Spleen (tissue), 11 donors: ENCODE measurements at regions not wholly inside any gene's neighbourhood (a gene's known extent, or its start where the extent isn't known, plus 50 kb on each side); places are given as distances from the start of the nearest gene placed in this dataset.

Experiments
- DNase-seq: peaks from one replicate; pipeline ENCODE4 v3.0.0-alpha.2; 2020
- H3K27ac ChIP-seq, 8 donors: fragments of 200-600 bp; sonication (generic) in 7 of 8; 1 replicate in 4 of 8; 2 replicates in 4 of 8; pipeline versions ENCODE4 v1.5.0 to v1.8.0; 2016 to 2021; ENCODE audit warnings: inconsistent platforms in 4 of 8, mild to moderate bottlenecking in 4 of 8, moderate library complexity in 1 of 8
- H3K27me3 ChIP-seq, 7 donors: fragments of 200-600 bp; sonication (generic) in 6 of 7; replicated peaks in 1 of 7; 1 replicate in 4 of 7; 2 replicates in 3 of 7; pipeline versions ENCODE4 v1.5.0 to v1.8.0; 2016 to 2021; ENCODE audit warnings: inconsistent platforms in 3 of 7, mild to moderate bottlenecking in 1 of 7
- H3K36me3 ChIP-seq, 6 donors: fragments of 200-600 bp; sonication (generic) in 5 of 6; 1 replicate in 4 of 6; 2 replicates in 2 of 6; pipeline versions ENCODE4 v1.5.0 to v1.8.0; 2016 to 2021; ENCODE audit warnings: inconsistent platforms in 2 of 6
- H3K4me1 ChIP-seq, 6 donors: fragments of 200-600 bp; sonication (generic) in 5 of 6; 1 replicate in 3 of 6; 2 replicates in 3 of 6; pipeline versions ENCODE4 v1.5.0 to v1.8.0; 2016 to 2021; ENCODE audit warnings: inconsistent platforms in 3 of 6
- H3K4me3 ChIP-seq, 8 donors: fragments of 200-600 bp; sonication (generic) in 7 of 8; 1 replicate in 4 of 8; 2 replicates in 4 of 8; pipeline versions ENCODE4 v1.5.0 to v1.8.0; 2016 to 2021; ENCODE audit warnings: inconsistent platforms in 4 of 8, mild to moderate bottlenecking in 4 of 8, moderate library complexity in 2 of 8
- H3K9me3 ChIP-seq, 8 donors: fragments of 200-600 bp; sonication (generic) in 7 of 8; 1 replicate in 4 of 8; 2 replicates in 4 of 8; pipeline versions ENCODE4 v1.5.0 to v1.8.0; 2016 to 2021; ENCODE audit warnings: inconsistent platforms in 4 of 8
- CTCF ChIP-seq, 11 experiments: fragments of 200-600 bp in 7 of 11; fragments of 450-650 bp in 4 of 11; sonication (generic) in 4 of 11; IDR thresholded peaks in 8 of 11; conservative IDR thresholded peaks in 3 of 11; 1 replicate in 7 of 11; 2 replicates in 4 of 11; pipeline versions ENCODE4 v1.4.0 to v1.8.0; 2016 to 2021; ENCODE audit warnings: antibody characterized with exemption in 11 of 11, inconsistent platforms in 4 of 11, mild to moderate bottlenecking in 1 of 11
- POLR2A ChIP-seq, 3 donors: fragments of 450-650 bp; IDR thresholded peaks; one replicate each; pipeline ENCODE4 v1.5.1; 2017; ENCODE audit warnings: antibody characterized with exemption in 3 of 3, mild to moderate bottlenecking in 1 of 3
- POLR2AphosphoS5 ChIP-seq, 3 donors: sonication (generic); formaldehyde crosslinking; IDR thresholded peaks; one replicate each; pipeline ENCODE4 v1.5.1; 2017; ENCODE audit warnings: antibody characterized with exemption in 3 of 3
- WGBS, 5 donors: extraction: QIAGEN DNeasy Blood & Tissue Kit in 3 of 5; methylation state at CpG; one replicate each; pipeline versions ENCODE4 v1.1.5 to v1.1.7; 2013 to 2018; 5-methylcytosine and 5-hydroxymethylcytosine counted together
- intact Hi-C: fragments of 100-400 bp; cut with DNase I; formaldehyde crosslinking; loops from one replicate; pipeline ENCODE4 v1.15.0; 2023; ENCODE audit warnings: low total_unique reads
- donor health status: healthy with polysubstance abuse.
- donor health status: DM: no; HTN: no; CAD: no; lungs with moderate emphysema.
- donor health status: DM: no; HTN: no; CAD: no.
- donor health status: Bipolar disorder and iron deficiency.
- donor health status: healthy.
- donor health status: DM: no; HTN: no; CAD: no.
- donor health status: DM: yes; HTN: yes; CAD: no.

- H3K4me1 ChIP-seq, result peaks cover 0 to 4% (median 0%) of the 10 kb centered on the region in 6 donors
- TF ChIP-seq CTCF (IDR thresholded peaks at IDR 0.05 in 8 of 11, conservative IDR thresholded peaks at IDR 0.05 in 3 of 11), result peak; percentile 31 to 78 (median 65)
- no peak for TF ChIP-seq POLR2A (IDR thresholded peaks at IDR 0.05)
- TF ChIP-seq POLR2AphosphoS5 (IDR thresholded peaks at IDR 0.05), result no peak
- no peak overlapping the region for H3K27ac ChIP-seq
- no peaks in the 10 kb centered on the region for H3K27me3 ChIP-seq
- no peak overlapping the region for H3K4me3 ChIP-seq
- intact Hi-C loops, result loop anchor here (5.0 kb wide), 1 partner anchor 509 kb away; no protein-coding TSS in a partner anchor
- no peak for DNase-seq
- H3K9me3 ChIP-seq, result peaks cover 0 to 6% (median 0%) of the 10 kb centered on the region in 8 donors
- no peaks in the 10 kb centered on the region for H3K36me3 ChIP-seq
- 58 to 74% (median 64%) methylated on average over 6 of the region's 6 CpGs for WGBS, 5 donors
Measured at GRCh38 chr3:69671082-69671952, 67.9 kb upstream of the MITF start.

- no peak overlapping the region for H3K4me3 ChIP-seq
- 69 to 92% (median 89%) methylated on average over 3 of the region's 3 CpGs for WGBS, 5 donors
- peaks cover 0 to 6% (median 0%) of the 10 kb centered on the region in 8 donors for H3K9me3 ChIP-seq
- peaks cover 0 to 25% (median 7%) of the 10 kb centered on the region in 6 donors for H3K4me1 ChIP-seq
- H3K36me3 ChIP-seq, result no peaks in the 10 kb centered on the region
- intact Hi-C loops, result loop anchor here (10.0 kb wide), 2 partner anchors 124 to 224 kb away; no protein-coding TSS in a partner anchor
- no peaks in the 10 kb centered on the region for H3K27me3 ChIP-seq
- no peak for TF ChIP-seq POLR2AphosphoS5 (IDR thresholded peaks at IDR 0.05)
- no peak for TF ChIP-seq POLR2A (IDR thresholded peaks at IDR 0.05)
- no peak for TF ChIP-seq CTCF (IDR thresholded peaks at IDR 0.05 in 8 of 11, conservative IDR thresholded peaks at IDR 0.05 in 3 of 11)
- no peak overlapping the region for H3K27ac ChIP-seq
- DNase-seq, result no peak
Measured at GRCh38 chr3:69669070-69669469, 70.2 kb upstream of the MITF start.

DNA sequence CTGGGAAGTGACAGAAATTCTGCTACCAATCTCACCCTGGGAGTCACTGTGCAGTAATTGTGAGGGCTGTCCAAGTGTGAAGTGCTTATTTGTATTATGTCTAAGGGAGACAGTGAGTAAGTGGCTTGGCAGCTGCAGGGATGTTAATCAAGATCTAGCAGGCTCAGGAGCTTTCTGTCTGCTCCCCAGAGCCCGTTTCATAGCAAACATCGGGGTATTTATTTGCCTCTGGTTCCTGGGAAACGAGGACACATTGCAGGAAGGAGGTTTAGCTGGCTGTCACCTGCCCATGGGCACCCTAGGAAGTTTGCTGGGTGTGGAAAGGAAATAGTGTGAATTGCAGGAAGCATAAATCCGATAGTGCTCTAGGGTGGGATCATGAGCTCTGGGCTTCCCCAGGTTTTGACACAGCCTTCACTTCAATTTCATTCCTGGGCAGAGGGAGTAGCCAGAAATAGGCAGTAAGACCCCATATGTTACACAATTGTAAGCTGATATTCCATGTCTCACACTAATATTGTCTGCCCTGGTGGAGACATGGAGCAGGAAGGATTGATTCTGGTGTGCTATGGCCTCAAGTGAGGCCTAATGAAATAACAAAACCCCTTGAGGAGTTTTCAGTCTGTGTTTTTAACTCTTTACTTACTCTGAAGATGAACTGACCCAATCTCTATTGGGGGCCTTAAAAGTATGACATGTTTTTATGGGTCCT lies 74.1 kb upstream of the MITF start:
- Histone ChIP-seq H3K4me1 (peaks cover 0 to 30% (median 7%) of the 10 kb centered on the region in 6 donors), H3K4me3 (no peak overlapping the region), H3K27ac (peak overlapping the region in 7 of 8 donors; percentile 15 to 69 (median 56)), H3K27me3 (no peaks in the 10 kb centered on the region), H3K36me3 (no peaks in the 10 kb centered on the region), H3K9me3 (peaks cover 0 to 10% (median 0%) of the 10 kb centered on the region in 8 donors)
- intact Hi-C loops, result loop anchor here (10.0 kb wide), 2 partner anchors 120 to 220 kb away; no protein-coding TSS in a partner anchor
- TF ChIP-seq POLR2A (IDR thresholded peaks at IDR 0.05) (peak in 1 of 3 donors; percentile 2), CTCF (IDR thresholded peaks at IDR 0.05 in 8 of 11, conservative IDR thresholded peaks at IDR 0.05 in 3 of 11) (no peak), POLR2AphosphoS5 (IDR thresholded peaks at IDR 0.05) (peak in 2 of 3 donors; percentile 11 to 80)
- DNase-seq, result no peak
- 27 to 49% (median 33%) methylated on average over 4 of the region's 4 CpGs for WGBS, 5 donors
